RWPE1 (cell line): ENCODE measurements at regions not wholly inside any gene's neighbourhood (a gene's known extent, or its start where the extent isn't known, plus 50 kb on each side); places are given as distances from the start of the nearest gene placed in this dataset.

Source experiments
- CTCF ChIA-PET: fragments of 350-600 bp; sonication (Branson Sonifier 250); formaldehyde crosslinking; extraction: SDS; loops from one replicate; lab custom pipeline; 2021; lab: Yijun Ruan, JAX
- POLR2A ChIA-PET: fragments of 400-600 bp; formaldehyde crosslinking; extraction: SDS; loops from one replicate; lab custom pipeline; 2020; ENCODE audit warnings: antibody characterized with exemption; ENCODE audit not compliant: low non-redundant PET; lab: Yijun Ruan, JAX
- DNase-seq: peaks from one replicate; pipeline ENCODE4 v3.0.0; 2012; ENCODE audit warnings: low spot score
- H3K27ac ChIP-seq: fragments of 450-650 bp; 2 replicates; pipeline ENCODE4 v1.5.1; 2017
- TF ChIP-seq, protein P1 (sequence below): fragments of 450-650 bp; conservative IDR thresholded peaks from 2 replicates; pipeline ENCODE4 v1.5.1; 2017; ENCODE audit warnings: low read depth, mild to moderate bottlenecking

DNA sequence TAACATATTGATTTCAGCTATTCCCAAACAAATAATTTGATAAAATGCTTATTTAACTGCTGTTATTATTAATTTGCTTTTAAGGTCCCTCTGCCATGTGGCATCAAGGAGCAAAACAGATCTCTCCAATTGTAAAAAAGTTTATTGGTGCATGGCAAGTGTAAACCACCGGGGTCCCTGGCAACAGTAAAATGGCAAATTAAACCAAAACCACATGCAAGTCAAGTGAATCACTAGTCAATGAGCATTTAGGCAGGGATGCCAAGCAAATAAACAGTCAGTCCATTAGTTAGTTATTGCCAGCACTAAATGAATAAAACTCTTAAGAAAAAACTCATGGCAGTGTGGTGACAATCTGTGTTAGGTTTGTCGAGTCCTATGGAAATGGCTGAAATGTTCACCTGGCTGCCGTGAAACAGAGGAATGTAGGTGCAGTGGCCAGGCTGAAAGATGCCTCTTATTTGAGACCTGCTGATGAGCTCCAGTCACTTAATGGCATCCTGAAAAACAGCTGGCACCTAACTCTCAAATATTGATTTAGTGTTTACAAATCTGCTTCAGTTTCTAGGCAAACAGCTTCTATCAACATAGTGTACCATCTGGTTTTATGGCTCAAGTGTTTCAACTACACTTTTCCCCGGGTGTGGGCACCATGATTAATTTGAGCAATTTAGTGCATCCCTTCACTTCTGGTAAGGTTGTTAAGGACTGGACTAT lies 296.5 kb upstream of the ITGA1 start:
- CTCF ChIA-PET = no interaction called here
- DNase-seq = no peak
- POLR2A ChIA-PET = no interaction called here
- no peak overlapping the region for H3K27ac ChIP-seq
- TF ChIP-seq, protein P1, sequence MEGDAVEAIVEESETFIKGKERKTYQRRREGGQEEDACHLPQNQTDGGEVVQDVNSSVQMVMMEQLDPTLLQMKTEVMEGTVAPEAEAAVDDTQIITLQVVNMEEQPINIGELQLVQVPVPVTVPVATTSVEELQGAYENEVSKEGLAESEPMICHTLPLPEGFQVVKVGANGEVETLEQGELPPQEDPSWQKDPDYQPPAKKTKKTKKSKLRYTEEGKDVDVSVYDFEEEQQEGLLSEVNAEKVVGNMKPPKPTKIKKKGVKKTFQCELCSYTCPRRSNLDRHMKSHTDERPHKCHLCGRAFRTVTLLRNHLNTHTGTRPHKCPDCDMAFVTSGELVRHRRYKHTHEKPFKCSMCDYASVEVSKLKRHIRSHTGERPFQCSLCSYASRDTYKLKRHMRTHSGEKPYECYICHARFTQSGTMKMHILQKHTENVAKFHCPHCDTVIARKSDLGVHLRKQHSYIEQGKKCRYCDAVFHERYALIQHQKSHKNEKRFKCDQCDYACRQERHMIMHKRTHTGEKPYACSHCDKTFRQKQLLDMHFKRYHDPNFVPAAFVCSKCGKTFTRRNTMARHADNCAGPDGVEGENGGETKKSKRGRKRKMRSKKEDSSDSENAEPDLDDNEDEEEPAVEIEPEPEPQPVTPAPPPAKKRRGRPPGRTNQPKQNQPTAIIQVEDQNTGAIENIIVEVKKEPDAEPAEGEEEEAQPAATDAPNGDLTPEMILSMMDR = no peak

DNA sequence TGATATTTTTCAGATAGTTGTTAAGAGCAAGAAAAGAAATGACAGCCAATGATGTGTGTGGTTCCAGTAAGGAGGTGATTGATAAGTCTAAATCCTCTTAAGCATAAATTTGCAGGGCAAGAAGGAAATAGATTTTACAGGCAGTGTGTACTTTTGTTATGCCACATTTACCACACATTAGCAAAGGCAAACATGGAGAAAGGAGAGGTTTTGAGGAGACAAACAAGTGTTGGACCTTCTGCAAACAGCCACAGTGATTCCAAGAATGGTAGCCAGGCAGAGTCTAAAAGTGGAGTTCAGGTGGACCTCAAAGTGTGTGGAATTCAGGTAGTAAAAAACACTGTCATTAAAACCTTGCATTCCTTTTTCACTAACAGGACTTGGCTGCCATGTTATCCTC lies 295.9 kb upstream of the ITGA1 start:
- POLR2A ChIA-PET = no interaction called here
- DNase-seq = no peak
- TF ChIP-seq, protein P1 = no peak
- H3K27ac ChIP-seq = no peak overlapping the region
- CTCF ChIA-PET = interaction anchor here (0.6 kb wide), 2 partner anchors 210 to 1194 kb away, joined by 3 to 4 read pairs; no protein-coding TSS in a partner anchor

DNA sequence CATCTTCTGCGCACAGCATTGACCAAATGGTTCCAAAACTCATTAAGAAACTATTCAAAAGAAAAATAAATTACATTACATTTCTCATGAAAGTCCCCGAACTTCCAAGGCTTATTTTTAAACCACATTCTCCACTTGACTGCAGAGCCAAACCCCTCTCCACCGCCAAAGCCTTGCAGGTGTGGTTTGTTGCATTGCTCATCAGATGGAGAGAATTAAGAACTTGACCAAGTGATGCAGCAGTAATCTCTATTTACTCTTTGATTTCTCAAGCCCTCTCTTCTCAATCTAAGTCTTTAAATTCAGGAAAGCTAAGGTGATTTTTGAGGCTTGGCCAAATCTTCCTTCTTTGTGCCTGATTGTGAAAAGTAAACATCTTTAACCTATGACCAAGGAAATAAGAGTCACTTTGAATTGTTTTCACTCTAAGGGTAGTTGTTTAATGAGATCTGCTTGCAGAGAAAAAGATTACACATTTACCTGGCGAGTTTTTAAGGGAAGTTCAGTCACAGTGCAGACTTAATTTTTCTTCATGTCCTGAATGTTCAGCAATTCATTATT lies 290.5 kb upstream of the ITGA1 start:
- no peak overlapping the region for H3K27ac ChIP-seq
- TF ChIP-seq, protein P1 = no peak
- ChIA-PET POLR2A (no interaction called here), CTCF (no interaction called here)
- DNase-seq = no peak

DNA sequence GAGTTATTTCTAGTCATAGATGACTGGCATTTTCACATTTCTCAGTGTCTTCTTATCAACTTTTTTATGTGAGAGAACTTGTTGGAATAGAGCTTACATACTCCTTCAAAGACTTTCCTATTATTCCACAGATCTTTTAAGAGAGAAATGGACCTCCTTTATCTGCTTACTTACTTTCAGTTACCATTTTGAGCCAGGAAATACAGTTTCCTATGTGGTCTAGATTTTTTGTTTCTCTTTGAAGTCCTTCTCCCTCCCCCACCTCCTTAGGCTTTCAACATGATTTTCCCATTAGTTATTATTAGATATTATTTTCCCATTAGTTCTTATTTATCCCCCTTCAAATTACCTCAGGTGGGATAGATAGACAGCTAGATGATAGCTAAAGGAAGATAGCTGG lies 289.1 kb upstream of the ITGA1 start:
- H3K27ac ChIP-seq = no peak overlapping the region
- DNase-seq = no peak
- ChIA-PET POLR2A (no interaction called here), CTCF (interaction anchor here (0.6 kb wide), 1 partner anchor 182 kb away, joined by 3 read pairs; no protein-coding TSS in a partner anchor)
- TF ChIP-seq, protein P1 = no peak

DNA sequence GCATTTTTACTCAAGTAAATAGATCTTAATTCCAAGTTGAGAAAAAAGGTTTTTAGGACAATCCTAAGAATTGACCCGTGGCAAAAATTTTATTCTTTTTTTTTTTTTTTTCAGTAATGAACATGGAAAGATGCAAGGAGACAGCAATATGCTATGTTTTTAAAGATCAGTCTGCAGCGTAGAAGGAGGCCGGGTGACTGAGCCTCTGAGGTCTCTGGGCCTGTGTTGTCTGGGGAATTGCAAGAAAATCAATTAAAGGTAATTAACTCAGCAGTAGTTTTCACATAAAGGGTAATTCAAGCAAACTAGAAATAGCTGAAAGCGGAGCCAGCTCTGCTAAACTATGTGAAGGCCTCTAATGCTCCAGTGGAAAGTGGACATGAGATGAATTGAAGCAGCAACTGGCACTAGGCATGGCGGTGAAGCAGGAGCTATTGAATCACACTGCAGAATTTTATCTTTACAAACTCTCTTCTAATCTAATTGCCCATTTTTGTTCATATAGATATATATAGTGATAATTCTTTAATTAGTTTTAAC lies 285.2 kb upstream of the ITGA1 start:
- H3K27ac ChIP-seq = no peak overlapping the region
- CTCF ChIA-PET = interaction anchor here (0.5 kb wide), 1 partner anchor 14 kb away, joined by 3 read pairs; no protein-coding TSS in a partner anchor
- DNase-seq = no peak
- TF ChIP-seq, protein P1 = no peak
- POLR2A ChIA-PET = no interaction called here

DNA sequence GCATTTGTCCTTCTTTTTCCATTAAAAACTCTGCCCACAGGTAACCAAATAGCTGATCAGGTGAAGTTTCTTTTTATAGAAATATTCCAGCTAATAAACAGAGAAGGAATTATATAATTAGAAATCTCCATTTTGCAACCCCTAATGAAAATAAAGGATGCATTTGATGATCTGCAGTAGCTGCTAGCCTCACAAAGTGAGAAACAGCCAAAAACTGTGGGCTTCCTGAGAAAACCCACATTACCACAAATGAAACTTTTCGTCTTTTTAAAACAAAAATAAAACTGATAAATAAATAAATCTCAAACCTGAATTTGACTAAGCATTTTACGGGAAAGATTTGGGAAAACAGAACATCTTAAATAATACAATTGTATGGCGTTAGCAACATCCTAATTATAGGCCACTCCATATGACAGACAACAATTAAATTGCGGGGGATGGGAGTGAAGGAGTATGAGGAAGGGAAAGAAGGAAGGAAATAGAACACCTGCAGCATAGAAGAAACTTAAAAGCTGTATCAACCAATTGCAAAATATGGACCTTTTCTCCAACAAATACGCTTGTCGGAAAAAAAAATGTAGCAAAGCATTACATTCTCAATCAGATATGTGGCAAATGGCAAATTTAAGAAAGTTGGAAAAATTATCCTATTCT lies 283.0 kb upstream of the ITGA1 start:
- ChIA-PET POLR2A (no interaction called here), CTCF (interaction anchor here (0.6 to 0.7 kb wide), 3 partner anchors 49 to 649 kb away, joined by 3 to 6 read pairs (median 3); no protein-coding TSS in a partner anchor)
- no peak overlapping the region for H3K27ac ChIP-seq

More for the DNA sequence above, 283.0 kb upstream of the ITGA1 start:
- TF ChIP-seq, protein P1 = no peak
- no peak for DNase-seq
